Activated CD8-positive, alpha-beta T cell treated with anti-CD3 and anti-CD28 coated beads for 36 hours (primary cell): ENCODE measurements at regions not wholly inside any gene's neighbourhood (a gene's known extent, or its start where the extent isn't known, plus 50 kb on each side); places are given as distances from the start of the nearest gene placed in this dataset.
"Not testable (repeated sequence)": the region's sequence is repeated elsewhere in the genome, so short reads cannot be mapped to it uniquely, and the experiment has no call there.

ENCODE experiments used
- ATAC-seq: fragments of 200-7000 bp; cut with Tn5 transposase; one replicate; pipeline ENCODE4 v1.10.0; 2021; ENCODE audit warnings: mild to moderate bottlenecking, moderate library complexity
- CTCF ChIA-PET: fragments of 350-600 bp; sonication (Branson Sonifier 250); formaldehyde crosslinking; loops from one replicate; lab custom pipeline; 2021; ENCODE audit warnings: antibody characterized with exemption; lab: Charles Lee
- POLR2A ChIA-PET: fragments of 350-600 bp; sonication (Branson Sonifier 250); formaldehyde crosslinking; loops from one replicate; lab custom pipeline; 2021; ENCODE audit warnings: antibody characterized with exemption; lab: Charles Lee
- DNase-seq: peaks from one replicate; pipeline ENCODE4 v3.0.0-alpha.2; 2020
- H3K27ac Mint-ChIP-seq: one replicate; pipeline ENCODE4 v1.8.0; 2021; ENCODE audit warnings: mild to moderate bottlenecking, mixed read lengths
- H3K27me3 Mint-ChIP-seq: one replicate; pipeline ENCODE4 v1.8.0; 2021; ENCODE audit warnings: mixed read lengths
- H3K36me3 Mint-ChIP-seq: one replicate; pipeline ENCODE4 v1.8.0; 2021; ENCODE audit warnings: low read depth, mixed read lengths
- H3K4me1 Mint-ChIP-seq: one replicate; pipeline ENCODE4 v1.8.0; 2021; ENCODE audit warnings: low read depth, mixed read lengths
- H3K4me3 Mint-ChIP-seq: one replicate; pipeline ENCODE4 v1.8.0; 2021; ENCODE audit warnings: mild to moderate bottlenecking, moderate library complexity, mixed read lengths
- H3K9me3 Mint-ChIP-seq: one replicate; pipeline ENCODE4 v1.8.0; 2021; ENCODE audit warnings: mixed read lengths
- intact Hi-C: fragments of 100-400 bp; cut with micrococcal nuclease; formaldehyde crosslinking; loops from one replicate; pipeline ENCODE4 v1.10.0; 2022
- TF ChIP-seq, protein P1 (sequence below): fragments of 200-600 bp; IDR thresholded peaks from one replicate; pipeline ENCODE4 v1.8.0; 2022; ENCODE audit warnings: antibody characterized with exemption, mild to moderate bottlenecking

DNA sequence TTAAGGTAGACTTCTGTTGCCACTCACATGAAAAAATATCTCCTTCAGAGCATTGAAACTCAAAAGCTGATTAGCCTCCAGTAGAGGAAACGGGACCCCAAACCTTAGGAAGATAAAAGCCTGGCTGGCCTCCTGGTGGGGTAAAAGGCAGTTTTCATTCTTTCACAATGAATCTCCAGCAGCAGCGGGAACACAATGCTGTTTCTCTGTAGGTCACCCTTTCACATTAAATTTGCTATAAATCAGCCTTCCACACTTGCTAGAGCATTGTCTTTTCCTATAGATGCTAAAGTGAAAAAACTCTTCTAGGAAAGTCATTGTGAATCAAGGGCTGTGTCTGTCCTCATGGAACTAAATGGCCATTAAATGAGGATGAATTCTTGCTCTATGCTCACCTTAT is 207.3 kb upstream of the MAGEB2 start:
- intact Hi-C loops = no loop called here
- no peak for DNase-seq
- H3K4me1 Mint-ChIP-seq = no peaks in the 10 kb centered on the region
- H3K27me3 Mint-ChIP-seq = no peaks in the 10 kb centered on the region
- CTCF ChIA-PET = no interaction called here
- no peaks in the 10 kb centered on the region for H3K36me3 Mint-ChIP-seq
- no peak overlapping the region for H3K4me3 Mint-ChIP-seq
- no peak overlapping the region for H3K27ac Mint-ChIP-seq
- TF ChIP-seq, protein P1, sequence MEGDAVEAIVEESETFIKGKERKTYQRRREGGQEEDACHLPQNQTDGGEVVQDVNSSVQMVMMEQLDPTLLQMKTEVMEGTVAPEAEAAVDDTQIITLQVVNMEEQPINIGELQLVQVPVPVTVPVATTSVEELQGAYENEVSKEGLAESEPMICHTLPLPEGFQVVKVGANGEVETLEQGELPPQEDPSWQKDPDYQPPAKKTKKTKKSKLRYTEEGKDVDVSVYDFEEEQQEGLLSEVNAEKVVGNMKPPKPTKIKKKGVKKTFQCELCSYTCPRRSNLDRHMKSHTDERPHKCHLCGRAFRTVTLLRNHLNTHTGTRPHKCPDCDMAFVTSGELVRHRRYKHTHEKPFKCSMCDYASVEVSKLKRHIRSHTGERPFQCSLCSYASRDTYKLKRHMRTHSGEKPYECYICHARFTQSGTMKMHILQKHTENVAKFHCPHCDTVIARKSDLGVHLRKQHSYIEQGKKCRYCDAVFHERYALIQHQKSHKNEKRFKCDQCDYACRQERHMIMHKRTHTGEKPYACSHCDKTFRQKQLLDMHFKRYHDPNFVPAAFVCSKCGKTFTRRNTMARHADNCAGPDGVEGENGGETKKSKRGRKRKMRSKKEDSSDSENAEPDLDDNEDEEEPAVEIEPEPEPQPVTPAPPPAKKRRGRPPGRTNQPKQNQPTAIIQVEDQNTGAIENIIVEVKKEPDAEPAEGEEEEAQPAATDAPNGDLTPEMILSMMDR = no peak
- peaks cover 2% of the 10 kb centered on the region for H3K9me3 Mint-ChIP-seq
- POLR2A ChIA-PET = interaction anchor here (1.0 kb wide), 1 partner anchor 33 kb away, joined by 3 read pairs; no protein-coding TSS in a partner anchor
- ATAC-seq = no peak

DNA sequence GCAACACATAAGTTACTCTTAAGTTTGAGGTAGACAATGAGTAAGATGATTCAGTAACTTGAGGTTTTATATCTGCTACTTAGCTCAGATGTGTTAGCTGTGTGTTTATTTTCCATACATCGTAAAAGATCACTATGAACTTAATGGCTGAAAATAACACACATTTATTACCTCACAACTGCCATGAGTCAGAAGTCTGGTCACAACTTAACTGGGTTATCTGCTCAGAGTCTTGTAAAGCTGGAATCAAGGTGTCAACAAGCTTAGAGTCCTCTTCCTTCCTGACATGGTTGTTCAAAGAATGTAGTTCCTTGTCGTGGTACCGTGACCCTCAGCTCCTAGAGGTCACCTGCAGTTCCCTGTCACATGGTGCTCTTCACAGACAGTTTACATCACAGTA is 204.9 kb upstream of the MAGEB2 start:
- DNase-seq (no peak), ATAC-seq (no peak)
- H3K27ac Mint-ChIP-seq = no peak overlapping the region
- peaks cover 5% of the 10 kb centered on the region for H3K9me3 Mint-ChIP-seq
- H3K4me3 Mint-ChIP-seq = no peak overlapping the region
- H3K4me1 Mint-ChIP-seq = no peaks in the 10 kb centered on the region
- ChIA-PET CTCF (no interaction called here), POLR2A (no interaction called here)
- TF ChIP-seq, protein P1 = no peak
- H3K36me3 Mint-ChIP-seq = no peaks in the 10 kb centered on the region
- H3K27me3 Mint-ChIP-seq = no peaks in the 10 kb centered on the region
- intact Hi-C loops = no loop called here

DNA sequence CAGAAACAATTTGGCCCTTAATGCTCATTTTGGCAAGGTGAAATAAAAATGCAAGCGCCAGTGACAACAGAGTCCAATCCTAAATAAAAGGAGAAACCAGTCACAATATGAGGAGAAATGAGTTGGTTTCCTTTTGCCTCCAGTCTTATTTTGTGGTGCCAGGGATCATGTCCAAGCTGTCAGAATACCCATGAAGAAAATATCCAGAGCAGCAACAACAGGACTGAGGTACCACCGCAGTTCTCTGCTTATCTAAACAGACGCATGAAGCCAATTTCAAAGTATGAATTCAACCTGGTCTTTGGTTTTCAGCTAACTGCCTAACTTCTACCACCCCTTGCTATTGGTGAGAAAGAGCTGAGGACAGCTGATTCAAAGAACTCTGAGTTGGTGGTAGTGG is 199.9 kb upstream of the MAGEB2 start:
- Mint-ChIP-seq H3K4me1 (no peaks in the 10 kb centered on the region), H3K36me3 (no peaks in the 10 kb centered on the region), H3K9me3 (peaks cover 5% of the 10 kb centered on the region), H3K4me3 (no peak overlapping the region), H3K27me3 (no peaks in the 10 kb centered on the region), H3K27ac (no peak overlapping the region)
- ATAC-seq = no peak
- ChIA-PET CTCF (no interaction called here), POLR2A (no interaction called here)
- TF ChIP-seq, protein P1 = no peak
- intact Hi-C loops = no loop called here
- no peak for DNase-seq

DNA sequence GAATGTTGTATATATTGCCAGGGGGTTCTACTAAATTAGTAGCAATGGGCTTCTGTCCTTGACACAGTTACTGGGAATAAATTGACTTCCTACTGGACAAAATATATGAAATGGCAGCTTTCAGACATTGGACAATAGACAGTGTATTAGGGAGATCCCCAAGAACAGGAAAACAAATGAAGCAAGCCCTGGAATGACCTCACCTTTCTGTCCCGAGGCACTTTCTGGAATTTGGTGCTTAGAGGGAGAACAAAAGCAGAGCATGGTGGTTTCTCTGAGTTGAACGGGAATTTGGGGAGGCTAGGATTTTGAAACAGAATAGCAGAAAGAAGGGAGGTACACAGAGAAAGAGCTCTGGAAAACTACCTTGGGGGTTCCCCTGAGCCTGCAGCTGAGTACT is 187.7 kb upstream of the MAGEB2 start:
- no peaks in the 10 kb centered on the region for H3K9me3 Mint-ChIP-seq
- no peaks in the 10 kb centered on the region for H3K27me3 Mint-ChIP-seq
- ChIA-PET POLR2A (no interaction called here), CTCF (no interaction called here)
- no peak overlapping the region for H3K27ac Mint-ChIP-seq
- DNase-seq (no peak), ATAC-seq (no peak)
- no peak overlapping the region for H3K4me3 Mint-ChIP-seq
- TF ChIP-seq, protein P1 = no peak
- H3K4me1 Mint-ChIP-seq = no peaks in the 10 kb centered on the region
- intact Hi-C loops = no loop called here
- no peaks in the 10 kb centered on the region for H3K36me3 Mint-ChIP-seq

DNA sequence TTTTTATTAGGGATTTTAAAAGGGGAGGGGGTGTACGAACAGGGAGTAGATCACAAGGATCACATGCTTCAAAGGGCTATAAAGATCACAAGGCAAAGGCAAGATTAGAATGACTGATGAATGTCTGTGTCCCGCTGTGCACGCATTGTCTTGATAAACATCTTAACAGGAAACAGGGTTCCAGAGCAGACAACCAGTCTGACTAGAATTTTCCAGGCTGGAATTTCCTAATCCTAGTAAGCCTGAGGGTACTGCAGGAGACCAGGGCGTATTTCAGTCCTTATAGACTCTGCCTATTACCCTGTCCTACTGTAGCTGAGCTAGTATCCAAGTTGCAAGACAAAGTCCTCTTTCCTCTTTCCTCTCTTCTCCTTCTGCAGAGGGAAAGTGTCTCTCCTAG is 179.0 kb upstream of the MAGEB2 start:
- CTCF ChIA-PET, intact Hi-C loops, H3K4me1 Mint-ChIP-seq, ATAC-seq, H3K36me3 Mint-ChIP-seq, DNase-seq, H3K9me3 Mint-ChIP-seq, POLR2A ChIA-PET, H3K4me3 Mint-ChIP-seq, H3K27ac Mint-ChIP-seq, H3K27me3 Mint-ChIP-seq: not testable (repeated sequence)

DNA sequence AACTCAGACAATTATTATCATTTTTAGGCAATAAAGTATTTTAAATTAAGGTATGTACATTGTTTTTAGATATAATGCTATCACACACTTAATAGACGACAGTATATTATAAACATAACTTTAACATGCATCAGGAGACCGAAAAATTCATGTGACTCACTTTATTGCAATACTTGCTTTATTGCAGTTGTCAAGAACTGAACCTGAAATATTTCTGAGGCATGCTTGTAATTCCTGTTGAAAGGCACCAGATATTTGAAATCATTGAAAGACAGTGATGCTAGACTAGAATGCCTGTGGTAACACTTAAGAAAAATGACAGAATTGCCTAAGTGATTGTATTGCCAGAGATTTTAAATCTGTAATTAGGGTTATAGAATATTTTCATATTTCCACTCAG is 175.6 kb upstream of the MAGEB2 start:
- ChIA-PET CTCF (no interaction called here), POLR2A (interaction anchor here (0.5 kb wide), 1 partner anchor 1758 kb away, joined by 3 read pairs; no protein-coding TSS in a partner anchor)
- H3K36me3 Mint-ChIP-seq = no peaks in the 10 kb centered on the region
- no peak overlapping the region for H3K27ac Mint-ChIP-seq
- DNase-seq = no peak
- no peak overlapping the region for H3K4me3 Mint-ChIP-seq
- no peaks in the 10 kb centered on the region for H3K27me3 Mint-ChIP-seq
- H3K9me3 Mint-ChIP-seq = peaks cover 2% of the 10 kb centered on the region
- intact Hi-C loops = no loop called here
- TF ChIP-seq, protein P1 = no peak
- no peaks in the 10 kb centered on the region for H3K4me1 Mint-ChIP-seq
- no peak for ATAC-seq
